ENCODE measurements at regions not wholly inside any gene's neighbourhood (a gene's known extent, or its start where the extent isn't known, plus 50 kb on each side); places are given as distances from the start of the nearest gene placed in this dataset.

- no peaks in the 10 kb centered on the region for H3K36me3 ChIP-seq (ENCODE audit: control insufficient read depth in 2 of 2, insufficient read depth in 2 of 2, low read length in 1 of 2)
- H3K4me1 ChIP-seq (ENCODE audit: control insufficient read depth in 2 of 2, insufficient read depth in 2 of 2, low read length in 1 of 2), result no peaks in the 10 kb centered on the region
- no peaks in the 10 kb centered on the region for H3K9me3 ChIP-seq (ENCODE audit: control insufficient read depth in 2 of 2, insufficient read depth in 1 of 2, low read depth in 1 of 2, low read length in 1 of 2)
- no peak overlapping the region for H3K27ac ChIP-seq (ENCODE audit: low read depth in 2 of 2, low read length in 1 of 2)
- no peaks in the 10 kb centered on the region for H3K27me3 ChIP-seq (ENCODE audit: control insufficient read depth in 1 of 2, insufficient read depth in 2 of 2, low read length in 2 of 2)
- H3K4me3 ChIP-seq (ENCODE audit: low read depth in 1 of 2, low read length in 2 of 2), result no peak overlapping the region
- 70 to 74% methylated on average over 5 of the region's 5 CpGs for WGBS, 2 donors
Measured at GRCh38 chr5:8382456-8382855, 513.5 kb downstream of the MTRR start.

GRCh38 chr5:8383616-8384015 is 514.7 kb downstream of the MTRR start:
- WGBS, 2 donors, result 55 to 57% methylated on average over 1 of the region's 1 CpG

GRCh38 chr5:8386719-8387288 is 517.9 kb downstream of the MTRR start:
- H3K4me1 ChIP-seq (ENCODE audit: control insufficient read depth in 2 of 2, insufficient read depth in 2 of 2, low read length in 1 of 2), result no peaks in the 10 kb centered on the region
- H3K4me3 ChIP-seq (ENCODE audit: low read depth in 1 of 2, low read length in 2 of 2), result no peak overlapping the region
- H3K36me3 ChIP-seq (ENCODE audit: control insufficient read depth in 2 of 2, insufficient read depth in 2 of 2, low read length in 1 of 2), result no peaks in the 10 kb centered on the region
- WGBS, 2 donors, result 56% methylated on average over 2 of the region's 2 CpGs
- H3K27ac ChIP-seq (ENCODE audit: low read depth in 2 of 2, low read length in 1 of 2), result no peak overlapping the region
- no peaks in the 10 kb centered on the region for H3K27me3 ChIP-seq (ENCODE audit: control insufficient read depth in 1 of 2, insufficient read depth in 2 of 2, low read length in 2 of 2)
- H3K9me3 ChIP-seq (ENCODE audit: control insufficient read depth in 2 of 2, insufficient read depth in 1 of 2, low read depth in 1 of 2, low read length in 1 of 2), result no peaks in the 10 kb centered on the region

More at GRCh38 chr5:8383616-8384015, 514.7 kb downstream of the MTRR start:
- no peaks in the 10 kb centered on the region for H3K27me3 ChIP-seq (ENCODE audit: control insufficient read depth in 1 of 2, insufficient read depth in 2 of 2, low read length in 2 of 2)
- H3K27ac ChIP-seq (ENCODE audit: low read depth in 2 of 2, low read length in 1 of 2), result no peak overlapping the region
- no peaks in the 10 kb centered on the region for H3K36me3 ChIP-seq (ENCODE audit: control insufficient read depth in 2 of 2, insufficient read depth in 2 of 2, low read length in 1 of 2)
- no peaks in the 10 kb centered on the region for H3K4me1 ChIP-seq (ENCODE audit: control insufficient read depth in 2 of 2, insufficient read depth in 2 of 2, low read length in 1 of 2)
- H3K4me3 ChIP-seq (ENCODE audit: low read depth in 1 of 2, low read length in 2 of 2), result no peak overlapping the region
- no peaks in the 10 kb centered on the region for H3K9me3 ChIP-seq (ENCODE audit: control insufficient read depth in 2 of 2, insufficient read depth in 1 of 2, low read depth in 1 of 2, low read length in 1 of 2)

- H3K4me3 ChIP-seq (ENCODE audit: low read depth in 1 of 2, low read length in 2 of 2), result no peak overlapping the region
- no peaks in the 10 kb centered on the region for H3K9me3 ChIP-seq (ENCODE audit: control insufficient read depth in 2 of 2, insufficient read depth in 1 of 2, low read depth in 1 of 2, low read length in 1 of 2)
- no peaks in the 10 kb centered on the region for H3K27me3 ChIP-seq (ENCODE audit: control insufficient read depth in 1 of 2, insufficient read depth in 2 of 2, low read length in 2 of 2)
- H3K27ac ChIP-seq (ENCODE audit: low read depth in 2 of 2, low read length in 1 of 2), result no peak overlapping the region
- WGBS, 2 donors, result 54 to 55% methylated on average over 2 of the region's 2 CpGs
- H3K4me1 ChIP-seq (ENCODE audit: control insufficient read depth in 2 of 2, insufficient read depth in 2 of 2, low read length in 1 of 2), result no peaks in the 10 kb centered on the region
- no peaks in the 10 kb centered on the region for H3K36me3 ChIP-seq (ENCODE audit: control insufficient read depth in 2 of 2, insufficient read depth in 2 of 2, low read length in 1 of 2)
Measured at GRCh38 chr5:8391911-8392310, 523.0 kb downstream of the MTRR start.

- no peaks in the 10 kb centered on the region for H3K9me3 ChIP-seq (ENCODE audit: control insufficient read depth in 2 of 2, insufficient read depth in 1 of 2, low read depth in 1 of 2, low read length in 1 of 2)
- H3K36me3 ChIP-seq (ENCODE audit: control insufficient read depth in 2 of 2, insufficient read depth in 2 of 2, low read length in 1 of 2), result no peaks in the 10 kb centered on the region
- no peaks in the 10 kb centered on the region for H3K4me1 ChIP-seq (ENCODE audit: control insufficient read depth in 2 of 2, insufficient read depth in 2 of 2, low read length in 1 of 2)
- H3K4me3 ChIP-seq (ENCODE audit: low read depth in 1 of 2, low read length in 2 of 2), result no peak overlapping the region
- H3K27ac ChIP-seq (ENCODE audit: low read depth in 2 of 2, low read length in 1 of 2), result no peak overlapping the region
- 46 to 57% methylated on average over 2 of the region's 2 CpGs for WGBS, 2 donors
- no peaks in the 10 kb centered on the region for H3K27me3 ChIP-seq (ENCODE audit: control insufficient read depth in 1 of 2, insufficient read depth in 2 of 2, low read length in 2 of 2)
Measured at GRCh38 chr5:8393240-8393639, 524.3 kb downstream of the MTRR start.

- Histone ChIP-seq H3K9me3 (ENCODE audit: control insufficient read depth in 2 of 2, insufficient read depth in 1 of 2, low read depth in 1 of 2, low read length in 1 of 2) (no peaks in the 10 kb centered on the region), H3K4me3 (ENCODE audit: low read depth in 1 of 2, low read length in 2 of 2) (no peak overlapping the region), H3K36me3 (ENCODE audit: control insufficient read depth in 2 of 2, insufficient read depth in 2 of 2, low read length in 1 of 2) (no peaks in the 10 kb centered on the region), H3K27ac (ENCODE audit: low read depth in 2 of 2, low read length in 1 of 2) (no peak overlapping the region), H3K4me1 (ENCODE audit: control insufficient read depth in 2 of 2, insufficient read depth in 2 of 2, low read length in 1 of 2) (no peaks in the 10 kb centered on the region), H3K27me3 (ENCODE audit: control insufficient read depth in 1 of 2, insufficient read depth in 2 of 2, low read length in 2 of 2) (no peaks in the 10 kb centered on the region)
- WGBS, 2 donors, result 79 to 82% methylated on average over 5 of the region's 5 CpGs
Measured at GRCh38 chr5:8394965-8395364, 526.0 kb downstream of the MTRR start.

GRCh38 chr5:8396246-8396645 is 527.3 kb downstream of the MTRR start:
- H3K9me3 ChIP-seq (ENCODE audit: control insufficient read depth in 2 of 2, insufficient read depth in 1 of 2, low read depth in 1 of 2, low read length in 1 of 2), result no peaks in the 10 kb centered on the region
- no peaks in the 10 kb centered on the region for H3K4me1 ChIP-seq (ENCODE audit: control insufficient read depth in 2 of 2, insufficient read depth in 2 of 2, low read length in 1 of 2)
- H3K27ac ChIP-seq (ENCODE audit: low read depth in 2 of 2, low read length in 1 of 2), result no peak overlapping the region
- H3K4me3 ChIP-seq (ENCODE audit: low read depth in 1 of 2, low read length in 2 of 2), result no peak overlapping the region
- WGBS, 2 donors, result 86 to 91% methylated on average over 1 of the region's 1 CpG
- no peaks in the 10 kb centered on the region for H3K27me3 ChIP-seq (ENCODE audit: control insufficient read depth in 1 of 2, insufficient read depth in 2 of 2, low read length in 2 of 2)
- H3K36me3 ChIP-seq (ENCODE audit: control insufficient read depth in 2 of 2, insufficient read depth in 2 of 2, low read length in 1 of 2), result no peaks in the 10 kb centered on the region

- Histone ChIP-seq H3K4me3 (ENCODE audit: low read depth in 1 of 2, low read length in 2 of 2) (no peak overlapping the region), H3K4me1 (ENCODE audit: control insufficient read depth in 2 of 2, insufficient read depth in 2 of 2, low read length in 1 of 2) (no peaks in the 10 kb centered on the region), H3K27me3 (ENCODE audit: control insufficient read depth in 1 of 2, insufficient read depth in 2 of 2, low read length in 2 of 2) (no peaks in the 10 kb centered on the region), H3K36me3 (ENCODE audit: control insufficient read depth in 2 of 2, insufficient read depth in 2 of 2, low read length in 1 of 2) (no peaks in the 10 kb centered on the region), H3K9me3 (ENCODE audit: control insufficient read depth in 2 of 2, insufficient read depth in 1 of 2, low read depth in 1 of 2, low read length in 1 of 2) (no peaks in the 10 kb centered on the region), H3K27ac (ENCODE audit: low read depth in 2 of 2, low read length in 1 of 2) (no peak overlapping the region)
- WGBS, 2 donors, result 83 to 85% methylated on average over 2 of the region's 2 CpGs
Measured at GRCh38 chr5:8396756-8397155, 527.8 kb downstream of the MTRR start.

GRCh38 chr5:8399471-8399870 is 530.5 kb downstream of the MTRR start:
- no peak overlapping the region for H3K4me3 ChIP-seq (ENCODE audit: low read depth in 1 of 2, low read length in 2 of 2)
- H3K4me1 ChIP-seq (ENCODE audit: control insufficient read depth in 2 of 2, insufficient read depth in 2 of 2, low read length in 1 of 2), result no peaks in the 10 kb centered on the region
- no peaks in the 10 kb centered on the region for H3K36me3 ChIP-seq (ENCODE audit: control insufficient read depth in 2 of 2, insufficient read depth in 2 of 2, low read length in 1 of 2)
- 68 to 74% methylated on average over 4 of the region's 4 CpGs for WGBS, 2 donors
- no peaks in the 10 kb centered on the region for H3K27me3 ChIP-seq (ENCODE audit: control insufficient read depth in 1 of 2, insufficient read depth in 2 of 2, low read length in 2 of 2)
- H3K27ac ChIP-seq (ENCODE audit: low read depth in 2 of 2, low read length in 1 of 2), result no peak overlapping the region
- H3K9me3 ChIP-seq (ENCODE audit: control insufficient read depth in 2 of 2, insufficient read depth in 1 of 2, low read depth in 1 of 2, low read length in 1 of 2), result no peaks in the 10 kb centered on the region

GRCh38 chr5:8408258-8408657 is 539.3 kb downstream of the MTRR start:
- WGBS, 2 donors, result 69 to 73% methylated on average over 2 of the region's 2 CpGs

More at GRCh38 chr5:8408258-8408657, 539.3 kb downstream of the MTRR start:
- Histone ChIP-seq H3K4me1 (ENCODE audit: control insufficient read depth in 2 of 2, insufficient read depth in 2 of 2, low read length in 1 of 2) (no peaks in the 10 kb centered on the region), H3K36me3 (ENCODE audit: control insufficient read depth in 2 of 2, insufficient read depth in 2 of 2, low read length in 1 of 2) (no peaks in the 10 kb centered on the region), H3K27me3 (ENCODE audit: control insufficient read depth in 1 of 2, insufficient read depth in 2 of 2, low read length in 2 of 2) (no peaks in the 10 kb centered on the region), H3K4me3 (ENCODE audit: low read depth in 1 of 2, low read length in 2 of 2) (no peak overlapping the region), H3K27ac (ENCODE audit: low read depth in 2 of 2, low read length in 1 of 2) (no peak overlapping the region), H3K9me3 (ENCODE audit: control insufficient read depth in 2 of 2, insufficient read depth in 1 of 2, low read depth in 1 of 2, low read length in 1 of 2) (peaks cover 0 to 3% of the 10 kb centered on the region in 2 donors)
